Kidney tubule cell (primary cell): ENCODE measurements at regions not wholly inside any gene's neighbourhood (a gene's known extent, or its start where the extent isn't known, plus 50 kb on each side); places are given as distances from the start of the nearest gene placed in this dataset.

Experiments used
- DNase-seq: peaks from one replicate; pipeline ENCODE4 v3.0.0-alpha.2; 2018; ENCODE audit warnings: low spot score

GRCh38 chr9:76557674-76558225, 98.8 kb downstream of the GCNT1 start:
- DNase-seq, result peak; percentile 48

DNA sequence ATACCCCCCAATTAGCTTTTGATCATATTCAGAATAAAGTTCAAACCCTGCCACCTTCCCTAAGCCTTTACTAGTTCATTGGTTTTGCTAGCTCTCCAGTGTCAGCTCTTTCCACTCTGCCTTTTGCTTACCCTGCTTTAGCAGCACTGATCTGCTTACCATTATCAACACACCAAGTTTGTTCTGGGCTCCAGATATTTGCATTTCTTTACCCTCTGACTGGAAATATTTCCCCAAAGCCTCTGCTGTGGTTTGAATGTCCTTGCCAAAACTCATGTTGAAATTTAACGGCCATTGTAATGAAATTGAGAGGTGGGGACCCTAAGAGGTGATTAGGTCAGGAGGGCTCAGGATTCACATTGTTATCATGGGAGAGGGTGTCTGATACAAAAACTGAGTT, 99.5 kb downstream of the GCNT1 start:
- no peak for DNase-seq

DNA sequence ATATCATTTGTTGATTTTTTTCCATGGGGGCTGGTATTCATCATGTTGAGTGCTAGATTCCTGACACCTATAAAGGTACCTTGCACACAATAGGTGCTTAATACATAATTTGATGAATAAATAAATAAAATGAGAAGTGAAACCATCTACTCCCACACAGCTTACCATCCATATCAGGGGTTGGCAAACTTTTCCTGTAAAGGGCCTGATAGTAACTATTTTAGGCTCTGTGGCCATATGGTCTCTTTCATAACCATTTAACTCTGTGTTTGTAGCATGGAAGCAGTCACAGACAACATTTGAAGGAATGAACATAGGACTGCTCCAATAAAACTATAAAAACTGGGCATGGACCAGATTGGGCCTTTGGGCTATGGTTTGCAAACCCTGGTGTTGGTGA, 100.3 kb downstream of the GCNT1 start:
- no peak for DNase-seq

DNA sequence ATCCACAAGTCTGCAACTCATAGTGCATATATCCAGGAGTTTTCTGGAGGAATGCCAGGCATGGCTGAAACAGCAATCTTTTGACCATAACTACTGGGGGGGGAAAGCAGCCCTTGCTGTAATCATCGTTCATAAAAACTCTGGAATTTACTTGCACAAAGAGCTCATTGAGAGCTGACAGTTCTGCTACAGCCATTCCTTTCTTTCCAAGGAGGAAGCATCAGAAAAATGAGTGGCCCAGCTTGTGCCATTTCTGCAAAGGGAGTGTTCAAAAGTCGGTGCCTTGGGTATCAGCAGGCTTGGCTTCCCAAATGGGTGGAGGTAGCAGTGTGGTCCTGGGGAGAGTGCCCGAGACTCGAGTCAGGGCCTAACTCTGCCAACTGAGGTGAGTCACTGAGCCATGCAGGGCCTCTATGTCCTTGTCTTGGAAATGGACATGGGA, 101.5 kb downstream of the GCNT1 start:
- peak; percentile 81 for DNase-seq

- DNase-seq, result no peak
These were observed 102.2 kb downstream of the GCNT1 start for GRCh38 chr9:76561050-76561713.
